ENCODE measurements at regions not wholly inside any gene's neighbourhood (a gene's known extent, or its start where the extent isn't known, plus 50 kb on each side); places are given as distances from the start of the nearest gene placed in this dataset.

DNA sequence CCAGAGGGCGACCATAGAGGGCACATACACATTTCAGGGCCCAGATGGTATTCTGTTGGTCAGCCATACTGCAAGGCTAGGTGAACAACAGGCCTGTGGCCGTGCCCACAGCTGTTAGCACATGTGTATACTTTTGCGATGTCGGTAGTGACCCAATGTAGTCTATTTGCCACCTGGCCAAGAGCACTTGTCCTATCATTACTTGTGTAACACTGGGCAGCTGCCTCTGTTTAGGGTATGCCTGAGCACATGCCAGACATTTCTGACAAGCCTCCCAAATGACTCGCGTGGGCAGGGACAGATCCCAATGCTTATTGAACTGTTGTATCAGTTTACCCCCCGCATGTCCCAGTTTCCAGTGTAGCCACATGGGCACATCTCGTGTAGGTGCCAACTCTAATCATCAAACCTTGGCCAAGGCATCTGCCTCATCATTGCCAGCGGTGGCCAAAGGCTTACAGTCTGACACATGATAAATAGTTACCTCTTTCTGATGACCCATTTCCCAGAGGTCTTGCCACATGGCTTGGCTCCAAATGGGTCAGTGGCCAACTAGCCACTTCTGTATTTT, 74.4 kb upstream of the FBXL4 start:
- CTCF ChIA-PET (ENCODE audit: low intra/inter-chr PET ratio): no interaction called here
- FAIRE-seq (no peak), ATAC-seq (no peak), DNase-seq (ENCODE audit: extremely low read depth in 1 of 4, low spot score in 3 of 4) (no peak)
- no TSS peak for BruUV-seq (replicated peaks)
- 1% methylated on average over 8 of the region's 9 CpGs for WGBS (ENCODE audit: insufficient coverage, low coverage, missing lambda C conversion rate)
- POLR2A ChIA-PET: no interaction called here
- no peak overlapping the region for H3K4me2 ChIP-seq (ENCODE audit: insufficient read depth, low read length)
- H3K27ac ChIP-seq (ENCODE audit: extremely low read depth, low read depth, low read length): no peak overlapping the region
- H3K36me3 ChIP-seq (ENCODE audit: control insufficient read depth, insufficient read depth, low read length): no peaks in the 10 kb centered on the region
- in situ Hi-C loops (cut with MboI): no loop called here
- no peaks in the 10 kb centered on the region for H4K20me1 ChIP-seq (replicated peaks; ENCODE audit: control insufficient read depth, insufficient read depth, low read length)
- no peak overlapping the region for H2AFZ ChIP-seq (ENCODE audit: low read depth, low read length)
- intact Hi-C loops (cut with micrococcal nuclease): no loop called here
- H3K9ac ChIP-seq (ENCODE audit: insufficient read depth in 1 of 2, low read depth in 2 of 2, low read length in 2 of 2): no peak overlapping the region
- no peak overlapping the region for H3K4me3 ChIP-seq
- peaks cover 0 to 21% of the 10 kb centered on the region in 2 experiments; a peak in 2 of 5 replicates for H3K27me3 ChIP-seq (ENCODE audit: control insufficient read depth in 2 of 2, insufficient read depth in 2 of 2, low read length in 2 of 2)
- no peak for TF ChIP-seq ZNF717 (CRISPR knock-in tag; IDR thresholded peaks at IDR 0.05)
- no peak for TF ChIP-seq KDM5B (IDR thresholded peaks at IDR 0.05; ENCODE audit: insufficient replicate concordance, low read depth, low read length)
- no peak for TF ChIP-seq ZBTB1 (CRISPR knock-in tag; IDR thresholded peaks at IDR 0.05; ENCODE audit: borderline replicate concordance, low read depth)
- TF ChIP-seq HLTF (IDR thresholded peaks at IDR 0.05): no peak
- TF ChIP-seq MLLT1 (IDR thresholded peaks at IDR 0.05): no peak
- no peak for TF ChIP-seq MXD1 (CRISPR knock-in tag; IDR thresholded peaks at IDR 0.05; ENCODE audit: borderline replicate concordance, poor library complexity, severe bottlenecking)
- TF ChIP-seq KAT8 (IDR thresholded peaks at IDR 0.05; ENCODE audit: low read depth): no peak
- H3K79me2 ChIP-seq (ENCODE audit: control insufficient read depth, insufficient read depth, low read length): no peaks in the 10 kb centered on the region
- no peaks in the 10 kb centered on the region; a peak in 1 of 5 replicates for H3K4me1 ChIP-seq (replicated peaks in 1 of 2; ENCODE audit: control insufficient read depth in 2 of 2, insufficient read depth in 2 of 2, low read length in 2 of 2)
- H3K9me1 ChIP-seq (ENCODE audit: control insufficient read depth, insufficient read depth, low read length): no peaks in the 10 kb centered on the region
- no peaks in the 10 kb centered on the region for H3K9me3 ChIP-seq (replicated peaks; ENCODE audit: control insufficient read depth, insufficient read depth, low read depth, low read length)

Data from K562 (cell line).